ENCODE measurements at regions not wholly inside any gene's neighbourhood (a gene's known extent, or its start where the extent isn't known, plus 50 kb on each side); places are given as distances from the start of the nearest gene placed in this dataset.

- Mint-ChIP-seq H3K27me3 (no peaks in the 10 kb centered on the region), H3K27ac (no peak overlapping the region), H3K4me1 (no peaks in the 10 kb centered on the region), H3K4me3 (no peak overlapping the region), H3K9me3 (peaks cover 0 to 3% of the 10 kb centered on the region in 2 donors)
- no peak for DNase-seq
- no peak for ATAC-seq
Observed at GRCh38 chr18:67007999-67008398, 404.1 kb upstream of the CDH19 start.

GRCh38 chr18:67007085-67007484, 403.2 kb upstream of the CDH19 start:
- no peak for DNase-seq
- Mint-ChIP-seq H3K9me3 (peaks cover 0 to 3% of the 10 kb centered on the region in 2 donors), H3K27ac (no peak overlapping the region), H3K4me1 (no peaks in the 10 kb centered on the region), H3K27me3 (no peaks in the 10 kb centered on the region), H3K4me3 (no peak overlapping the region)
- ATAC-seq = no peak

GRCh38 chr18:67001052-67001451, 397.2 kb upstream of the CDH19 start:
- Mint-ChIP-seq H3K27me3 (no peaks in the 10 kb centered on the region), H3K4me1 (no peaks in the 10 kb centered on the region), H3K4me3 (no peak overlapping the region), H3K27ac (no peak overlapping the region), H3K9me3 (peaks cover 7 to 13% of the 10 kb centered on the region in 2 donors)
- no peak for ATAC-seq
- no peak for DNase-seq

- no peaks in the 10 kb centered on the region for H3K27me3 Mint-ChIP-seq
- ATAC-seq = no peak
Observed at GRCh38 chr18:66999003-66999402, 395.1 kb upstream of the CDH19 start.

GRCh38 chr18:66995270-66995669, 391.4 kb upstream of the CDH19 start:
- no peak for DNase-seq
- Mint-ChIP-seq H3K4me3 (no peak overlapping the region), H3K27ac (no peak overlapping the region), H3K4me1 (no peaks in the 10 kb centered on the region), H3K27me3 (no peaks in the 10 kb centered on the region), H3K9me3 (peaks cover 7 to 10% of the 10 kb centered on the region in 2 donors)
- no peak for ATAC-seq

More at GRCh38 chr18:66999003-66999402, 395.1 kb upstream of the CDH19 start:
- no peaks in the 10 kb centered on the region for H3K4me1 Mint-ChIP-seq
- no peak overlapping the region for H3K27ac Mint-ChIP-seq
- peaks cover 7 to 10% of the 10 kb centered on the region in 2 donors for H3K9me3 Mint-ChIP-seq
- DNase-seq = no peak
- no peak overlapping the region for H3K4me3 Mint-ChIP-seq

GRCh38 chr18:66994790-66995189, 390.9 kb upstream of the CDH19 start:
- Mint-ChIP-seq H3K4me1 (no peaks in the 10 kb centered on the region), H3K4me3 (no peak overlapping the region), H3K27me3 (no peaks in the 10 kb centered on the region), H3K27ac (no peak overlapping the region), H3K9me3 (peaks cover 7 to 10% of the 10 kb centered on the region in 2 donors)
- DNase-seq (no peak), ATAC-seq (no peak)

- no peak overlapping the region for H3K27ac Mint-ChIP-seq
- H3K4me1 Mint-ChIP-seq = no peaks in the 10 kb centered on the region
- H3K9me3 Mint-ChIP-seq = peaks cover 7 to 10% of the 10 kb centered on the region in 2 donors
- H3K4me3 Mint-ChIP-seq = no peak overlapping the region
- ATAC-seq (no peak), DNase-seq (no peak)
- H3K27me3 Mint-ChIP-seq = no peaks in the 10 kb centered on the region
Observed at GRCh38 chr18:66993492-66993891, 389.6 kb upstream of the CDH19 start.

- ATAC-seq (no peak), DNase-seq (no peak)
- no peak overlapping the region for H3K27ac Mint-ChIP-seq
- no peak overlapping the region for H3K4me3 Mint-ChIP-seq
- H3K27me3 Mint-ChIP-seq = no peaks in the 10 kb centered on the region
- H3K9me3 Mint-ChIP-seq = no peaks in the 10 kb centered on the region
- no peaks in the 10 kb centered on the region for H3K4me1 Mint-ChIP-seq
Observed at GRCh38 chr18:66990909-66991308, 387.0 kb upstream of the CDH19 start.

GRCh38 chr18:66979009-66979408, 375.1 kb upstream of the CDH19 start:
- H3K4me3 Mint-ChIP-seq = no peak overlapping the region
- H3K9me3 Mint-ChIP-seq = no peaks in the 10 kb centered on the region
- H3K4me1 Mint-ChIP-seq = no peaks in the 10 kb centered on the region
- no peaks in the 10 kb centered on the region for H3K27me3 Mint-ChIP-seq
- no peak overlapping the region for H3K27ac Mint-ChIP-seq
- ATAC-seq (no peak), DNase-seq (no peak)

GRCh38 chr18:66972681-66973080, 368.8 kb upstream of the CDH19 start:
- Mint-ChIP-seq H3K4me3 (no peak overlapping the region), H3K27me3 (no peaks in the 10 kb centered on the region), H3K4me1 (no peaks in the 10 kb centered on the region), H3K27ac (no peak overlapping the region), H3K9me3 (no peaks in the 10 kb centered on the region)
- no peak for DNase-seq
- ATAC-seq = no peak

GRCh38 chr18:66971960-66972359, 368.1 kb upstream of the CDH19 start:
- Mint-ChIP-seq H3K27me3 (no peaks in the 10 kb centered on the region), H3K4me1 (no peaks in the 10 kb centered on the region), H3K27ac (no peak overlapping the region), H3K4me3 (no peak overlapping the region), H3K9me3 (no peaks in the 10 kb centered on the region)
- DNase-seq (no peak), ATAC-seq (no peak)

GRCh38 chr18:66966171-66966570, 362.3 kb upstream of the CDH19 start:
- Mint-ChIP-seq H3K4me3 (no peak overlapping the region), H3K9me3 (no peaks in the 10 kb centered on the region), H3K27me3 (no peaks in the 10 kb centered on the region), H3K27ac (no peak overlapping the region), H3K4me1 (no peaks in the 10 kb centered on the region)
- DNase-seq (no peak), ATAC-seq (no peak)

GRCh38 chr18:66958309-66958708, 354.4 kb upstream of the CDH19 start:
- no peaks in the 10 kb centered on the region for H3K27me3 Mint-ChIP-seq
- no peak overlapping the region for H3K4me3 Mint-ChIP-seq
- no peaks in the 10 kb centered on the region for H3K4me1 Mint-ChIP-seq
- H3K27ac Mint-ChIP-seq = no peak overlapping the region
- H3K9me3 Mint-ChIP-seq = no peaks in the 10 kb centered on the region
- DNase-seq (no peak), ATAC-seq (no peak)

GRCh38 chr18:66951750-66952149, 347.9 kb upstream of the CDH19 start:
- H3K9me3 Mint-ChIP-seq = peaks cover 0 to 5% of the 10 kb centered on the region in 2 donors
- H3K4me1 Mint-ChIP-seq = no peaks in the 10 kb centered on the region
- ATAC-seq (no peak), DNase-seq (no peak)
- no peaks in the 10 kb centered on the region for H3K27me3 Mint-ChIP-seq
- H3K27ac Mint-ChIP-seq = no peak overlapping the region
- no peak overlapping the region for H3K4me3 Mint-ChIP-seq

GRCh38 chr18:66949419-66949818, 345.5 kb upstream of the CDH19 start:
- no peak overlapping the region for H3K4me3 Mint-ChIP-seq
- H3K4me1 Mint-ChIP-seq = no peaks in the 10 kb centered on the region
- peaks cover 6 to 14% of the 10 kb centered on the region in 2 donors for H3K9me3 Mint-ChIP-seq
- H3K27ac Mint-ChIP-seq = no peak overlapping the region
- no peak for ATAC-seq
- H3K27me3 Mint-ChIP-seq = no peaks in the 10 kb centered on the region
- DNase-seq = no peak

GRCh38 chr18:66937546-66937945, 333.7 kb upstream of the CDH19 start:
- no peaks in the 10 kb centered on the region for H3K4me1 Mint-ChIP-seq
- no peak overlapping the region for H3K4me3 Mint-ChIP-seq
- ATAC-seq = no peak
- no peak overlapping the region for H3K27ac Mint-ChIP-seq
- no peaks in the 10 kb centered on the region for H3K27me3 Mint-ChIP-seq
- DNase-seq = no peak
- peaks cover 8 to 13% of the 10 kb centered on the region in 2 donors for H3K9me3 Mint-ChIP-seq

- H3K9me3 Mint-ChIP-seq = peaks cover 0 to 5% of the 10 kb centered on the region in 2 donors
- no peak overlapping the region for H3K27ac Mint-ChIP-seq
- H3K4me1 Mint-ChIP-seq = no peaks in the 10 kb centered on the region
- no peak overlapping the region for H3K4me3 Mint-ChIP-seq
- ATAC-seq (no peak), DNase-seq (no peak)
- no peaks in the 10 kb centered on the region for H3K27me3 Mint-ChIP-seq
Observed at GRCh38 chr18:66931010-66931409, 327.1 kb upstream of the CDH19 start.

Measured in stimulated activated naive CD8-positive, alpha-beta T cell treated with anti-CD3 and anti-CD28 coated beads, Interleukin-15, amount 100 ng/mL, for 72 hours (primary cell).